B cell (primary cell): ENCODE measurements at regions not wholly inside any gene's neighbourhood (a gene's known extent, or its start where the extent isn't known, plus 50 kb on each side); places are given as distances from the start of the nearest gene placed in this dataset.

Source experiments
- ATAC-seq: fragments of 200-7000 bp; cut with Tn5 transposase; one replicate; pipeline ENCODE4 v1.10.0; 2021; ENCODE audit warnings: low read depth, mild to moderate bottlenecking, moderate number of reproducible peaks, moderate library complexity
- CTCF ChIA-PET: fragments of 350-600 bp; sonication (Branson Sonifier 250); formaldehyde crosslinking; loops from one replicate; lab custom pipeline; 2021; ENCODE audit warnings: antibody characterized with exemption, inconsistent platforms; lab: Charles Lee
- POLR2A ChIA-PET: fragments of 350-600 bp; sonication (Branson Sonifier 250); formaldehyde crosslinking; loops from one replicate; lab custom pipeline; 2021; ENCODE audit warnings: antibody characterized with exemption; lab: Charles Lee
- DNase-seq: peaks from one replicate; pipeline ENCODE4 v3.0.0; 2013
- H2AFZ ChIP-seq: 2 replicates; pipeline ENCODE4 v1.6.1; 2012; ENCODE audit warnings: mild to moderate bottlenecking, low read depth, low read length; ENCODE audit not compliant: insufficient read depth, poor library complexity, severe bottlenecking
- H3K27ac ChIP-seq, 2 donors: 1 replicate in 1 of 2; 2 replicates in 1 of 2; pipeline ENCODE4 v1.5.1; 2012 to 2013; ENCODE audit warnings: low read length in 2 of 2, mild to moderate bottlenecking in 2 of 2, moderate library complexity in 1 of 2
- H3K27me3 ChIP-seq, 4 experiments: fragments of 200-600 bp in 1 of 4; sonication (generic) in 1 of 4; replicated peaks in 1 of 4; 1 replicate in 2 of 4; 2 replicates in 2 of 4; pipeline versions ENCODE4 v1.6.1 to v1.7.0; 2013 to 2016; ENCODE audit warnings: low read length in 3 of 4, mild to moderate bottlenecking in 2 of 4, mixed read lengths in 1 of 4, moderate library complexity in 1 of 4; ENCODE audit not compliant: insufficient read depth in 4 of 4, control insufficient read depth in 3 of 4; ENCODE audit errors: control extremely low read depth in 1 of 4
- H3K36me3 ChIP-seq, 2 experiments: replicated peaks in 1 of 2; 1 replicate in 1 of 2; 2 replicates in 1 of 2; pipeline versions ENCODE4 v1.6.1 to v1.7.1; 2013; ENCODE audit warnings: low read length in 1 of 2; ENCODE audit not compliant: insufficient read depth in 2 of 2, control insufficient read depth in 1 of 2; ENCODE audit errors: control extremely low read depth in 1 of 2, extremely low read depth in 1 of 2
- H3K4me1 ChIP-seq, 2 donors: fragments of 200-600 bp in 1 of 2; sonication (generic) in 1 of 2; 1 replicate in 1 of 2; 2 replicates in 1 of 2; pipeline versions ENCODE4 v1.5.1 to v1.6.1; 2013 to 2017; ENCODE audit warnings: low read length in 2 of 2; ENCODE audit not compliant: control insufficient read depth in 2 of 2, insufficient read depth in 2 of 2
- H3K4me2 ChIP-seq: replicated peaks from 2 replicates; pipeline ENCODE3; 2012; ENCODE audit warnings: mild to moderate bottlenecking, low read depth, low read length; ENCODE audit not compliant: poor library complexity, severe bottlenecking
- H3K4me3 ChIP-seq, 5 experiments: fragments of 200-600 bp in 1 of 5; sonication (generic) in 1 of 5; 1 replicate in 3 of 5; 2 replicates in 2 of 5; pipeline versions ENCODE4 v1.5.1 to v1.7.0; 2011 to 2016; ENCODE audit warnings: low read length in 4 of 5, mild to moderate bottlenecking in 4 of 5, low read depth in 2 of 5, control low read depth in 1 of 5, moderate library complexity in 1 of 5; ENCODE audit not compliant: insufficient read depth in 1 of 5; ENCODE audit errors: control extremely low read depth in 1 of 5, extremely low read depth in 1 of 5
- H3K79me2 ChIP-seq: fragments of 200-600 bp; sonication (generic); one replicate; pipeline ENCODE4 v1.6.0; 2016; ENCODE audit warnings: low read length; ENCODE audit not compliant: control insufficient read depth, insufficient read depth
- H3K9ac ChIP-seq: fragments of 200-600 bp; sonication (generic); 2 replicates; pipeline ENCODE4 v1.6.1; 2017; ENCODE audit warnings: mild to moderate bottlenecking, low read length, moderate library complexity
- H3K9me3 ChIP-seq, 3 donors: one replicate each; pipeline versions ENCODE4 v1.6.1 to v1.7.1; 2013; ENCODE audit warnings: low read length in 2 of 3; ENCODE audit not compliant: control insufficient read depth in 2 of 3, insufficient read depth in 1 of 3; ENCODE audit errors: control extremely low read depth in 1 of 3
- H4K20me1 ChIP-seq: 2 replicates; pipeline ENCODE4 v1.6.0; 2012; ENCODE audit warnings: mild to moderate bottlenecking, low read length; ENCODE audit not compliant: insufficient read depth, control insufficient read depth, poor library complexity, severe bottlenecking
- H3K27ac Mint-ChIP-seq: one replicate; pipeline ENCODE4 v1.8.0; 2021; ENCODE audit warnings: mixed read lengths
- H3K27me3 Mint-ChIP-seq: one replicate; pipeline ENCODE4 v1.8.0; 2021; ENCODE audit warnings: mixed read lengths
- H3K4me1 Mint-ChIP-seq: one replicate; pipeline ENCODE4 v1.8.0; 2021; ENCODE audit warnings: mixed read lengths
- H3K4me3 Mint-ChIP-seq: one replicate; pipeline ENCODE4 v1.8.0; 2021; ENCODE audit warnings: mixed read lengths
- H3K9me3 Mint-ChIP-seq: one replicate; pipeline ENCODE4 v1.8.0; 2022; ENCODE audit warnings: mixed read lengths; ENCODE audit not compliant: insufficient read depth
- CTCF ChIP-seq: fragments of 200-600 bp; IDR thresholded peaks from one replicate; pipeline ENCODE4 v1.8.0; 2022; ENCODE audit warnings: antibody characterized with exemption, mild to moderate bottlenecking
- EZH2 ChIP-seq: IDR thresholded peaks from 2 replicates; pipeline ENCODE4 v1.6.1; 2012; ENCODE audit warnings: borderline replicate concordance, low read depth, mild to moderate bottlenecking, moderate library complexity, low read length; ENCODE audit not compliant: insufficient read depth, poor library complexity, severe bottlenecking
- WGBS: methylation state at CpG from one replicate; pipeline ENCODE4 v1.1.5; 2013; ENCODE audit warnings: missing lambda C conversion rate; ENCODE audit not compliant: insufficient coverage; 5-methylcytosine and 5-hydroxymethylcytosine counted together
- intact Hi-C: fragments of 100-400 bp; cut with micrococcal nuclease; formaldehyde crosslinking; loops from one replicate; pipeline ENCODE4 v1.10.0; 2022

- intact Hi-C loops, result no loop called here
- no peaks in the 10 kb centered on the region for H3K4me1 ChIP-seq
- Mint-ChIP-seq H3K4me1 (no peaks in the 10 kb centered on the region), H3K27ac (no peak overlapping the region), H3K4me3 (no peak overlapping the region), H3K9me3 (no peaks in the 10 kb centered on the region), H3K27me3 (peaks cover 4% of the 10 kb centered on the region)
- ChIA-PET CTCF (interaction anchor here (0.5 to 0.9 kb wide), 2 partner anchors 144 to 629 kb away, joined by 3 to 4 read pairs; no protein-coding TSS in a partner anchor), POLR2A (no interaction called here)
- no peaks in the 10 kb centered on the region for H3K36me3 ChIP-seq
- no peaks in the 10 kb centered on the region for H3K79me2 ChIP-seq
- H4K20me1 ChIP-seq, result no peaks in the 10 kb centered on the region
- H3K4me2 ChIP-seq, result no peak overlapping the region
- no peak overlapping the region for H3K27ac ChIP-seq
- no peak overlapping the region for H3K4me3 ChIP-seq
- no peak for TF ChIP-seq EZH2
- TF ChIP-seq CTCF, result no peak
- H3K9ac ChIP-seq, result no peak overlapping the region
- H2AFZ ChIP-seq, result no peak overlapping the region
- no peaks in the 10 kb centered on the region for H3K9me3 ChIP-seq
- no peaks in the 10 kb centered on the region for H3K27me3 ChIP-seq
- ATAC-seq (no peak), DNase-seq (no peak)
- no CpG with 5 or more reads among the region's 2 CpGs for WGBS
Measured at GRCh38 chr7:17716816-17717215, 223.5 kb downstream of the SNX13 start.

DNA sequence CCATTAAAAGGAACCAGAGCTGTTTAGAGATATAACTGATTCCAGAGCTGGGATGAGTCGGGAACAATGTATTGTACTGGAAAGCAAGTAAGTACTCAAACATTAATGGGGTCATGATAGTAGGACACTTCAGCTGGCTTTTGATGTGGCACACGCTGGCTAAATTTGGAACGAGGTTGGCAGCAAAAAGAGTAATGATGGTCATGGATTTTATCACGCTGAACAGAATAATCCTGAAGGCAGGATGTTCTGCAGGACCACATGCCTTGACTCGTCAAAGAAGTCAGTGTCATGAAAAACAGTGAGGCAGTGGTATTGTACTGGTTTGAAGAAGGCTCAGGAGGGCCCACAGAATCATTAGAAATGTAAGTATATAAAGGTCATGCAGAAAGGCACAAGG is 220.3 kb downstream of the SNX13 start:
- Histone ChIP-seq H4K20me1 (no peaks in the 10 kb centered on the region), H3K9me3 (no peaks in the 10 kb centered on the region), H2AFZ (no peak overlapping the region), H3K4me1 (no peaks in the 10 kb centered on the region), H3K79me2 (no peaks in the 10 kb centered on the region), H3K4me3 (no peak overlapping the region), H3K27ac (no peak overlapping the region), H3K4me2 (no peak overlapping the region), H3K27me3 (no peaks in the 10 kb centered on the region), H3K36me3 (no peaks in the 10 kb centered on the region), H3K9ac (no peak overlapping the region)
- Mint-ChIP-seq H3K27me3 (peaks cover 2% of the 10 kb centered on the region), H3K9me3 (no peaks in the 10 kb centered on the region), H3K27ac (no peak overlapping the region), H3K4me1 (no peaks in the 10 kb centered on the region), H3K4me3 (no peak overlapping the region)
- intact Hi-C loops, result no loop called here
- WGBS, result 93% methylated on average over 5 of the region's 5 CpGs
- TF ChIP-seq EZH2, result no peak
- TF ChIP-seq CTCF, result no peak
- ChIA-PET CTCF (no interaction called here), POLR2A (no interaction called here)
- no peak for ATAC-seq
- DNase-seq, result no peak
